GM12878 (cell line): ENCODE measurements at regions not wholly inside any gene's neighbourhood (a gene's known extent, or its start where the extent isn't known, plus 50 kb on each side); places are given as distances from the start of the nearest gene placed in this dataset.

Source experiments
- ATAC-seq: fragments of 200-7000 bp; cut with Tn5 transposase; 3 replicates; pipeline ENCODE4 v1.9.1; 2020; ENCODE audit warnings: mild to moderate bottlenecking, moderate library complexity
- BruUV-seq: library from RNA; stranded (reverse); fragments of 400-500 nt; replicated peaks from 2 replicates; lab custom pipeline; 2021; lab: Mats Ljungman, UMichigan
- CTCF ChIA-PET: fragments of 300-600 bp; sonication (Branson Sonifier 250); formaldehyde crosslinking; extraction: SDS; loops from one replicate; lab custom pipeline; 2021; ENCODE audit warnings: inconsistent platforms; lab: Yijun Ruan, JAX
- POLR2A ChIA-PET: fragments of 350-600 bp; formaldehyde crosslinking; extraction: SDS; loops from one replicate; lab custom pipeline; 2021; ENCODE audit warnings: inconsistent platforms; lab: Charles Lee
- RAD21 ChIA-PET: fragments of 300-600 bp; sonication (Branson Sonifier 250); formaldehyde crosslinking; loops from one replicate; lab custom pipeline; 2023; ENCODE audit warnings: antibody characterized with exemption; ENCODE audit not compliant: unreplicated experiment; lab: Charles Lee
- SMC1A ChIA-PET: fragments of 300-600 bp; sonication (Branson Sonifier 250); formaldehyde crosslinking; loops from one replicate; lab custom pipeline; 2023; ENCODE audit not compliant: unreplicated experiment, uncharacterized antibody; lab: Charles Lee
- DNase-seq: peaks from one replicate; pipeline ENCODE4 v3.0.0-alpha.2; 2011; ENCODE audit warnings: low read depth, low spot score
- FAIRE-seq: peaks from 3 replicates; lab custom pipeline; 2011; peaks lifted over from hg19 to GRCh38; lab: Jason Lieb, UNC
- H2AFZ ChIP-seq: 2 replicates; pipeline ENCODE4 v1.6.0; 2011; ENCODE audit warnings: low read depth, low read length, control low read depth; ENCODE audit not compliant: control insufficient read depth
- H3K27ac ChIP-seq: 2 replicates; pipeline ENCODE4 v1.5.1; 2011; ENCODE audit warnings: control low read depth; ENCODE audit not compliant: control insufficient read depth, insufficient read depth
- H3K27me3 ChIP-seq, 2 experiments: replicated peaks in 1 of 2; 2 replicates each; pipeline versions ENCODE4 v1.6.0 to v1.6.1; 2011; ENCODE audit warnings: low read length in 1 of 2; ENCODE audit not compliant: control insufficient read depth in 2 of 2, insufficient read depth in 2 of 2
- H3K36me3 ChIP-seq, 2 experiments: 2 replicates each; pipeline ENCODE4 v1.5.1; 2011; ENCODE audit warnings: low read length in 1 of 2; ENCODE audit not compliant: control insufficient read depth in 2 of 2, insufficient read depth in 2 of 2
- H3K4me1 ChIP-seq: 2 replicates; pipeline ENCODE4 v1.6.1; 2011; ENCODE audit warnings: mild to moderate bottlenecking, low read length, moderate library complexity, mixed read lengths; ENCODE audit not compliant: control insufficient read depth, insufficient read depth
- H3K4me2 ChIP-seq: 2 replicates; pipeline ENCODE4 v1.6.0; 2011; ENCODE audit warnings: control low read depth; ENCODE audit not compliant: control insufficient read depth, insufficient read depth
- H3K4me3 ChIP-seq: fragments of 200-600 bp; sonication (generic); 2 replicates; pipeline ENCODE4 v1.5.1; 2016
- H3K79me2 ChIP-seq: 2 replicates; pipeline ENCODE4 v1.6.0; 2011; ENCODE audit warnings: low read length; ENCODE audit not compliant: control insufficient read depth, insufficient read depth
- H3K9ac ChIP-seq: 2 replicates; pipeline ENCODE4 v1.8.0; 2011; ENCODE audit warnings: low read length, control low read depth, mixed read lengths; ENCODE audit not compliant: control insufficient read depth, insufficient read depth
- H3K9me3 ChIP-seq: replicated peaks from 3 replicates; pipeline ENCODE4 v1.5.1; 2011; ENCODE audit warnings: mild to moderate bottlenecking, low read length; ENCODE audit not compliant: control insufficient read depth, insufficient read depth
- H4K20me1 ChIP-seq: 2 replicates; pipeline ENCODE4 v1.6.0; 2011; ENCODE audit not compliant: control insufficient read depth, insufficient read depth
- CREB1 ChIP-seq: IDR thresholded peaks from 2 replicates; pipeline ENCODE4 v1.6.1; 2012; ENCODE audit warnings: low read depth, mild to moderate bottlenecking, inconsistent platforms
- CREM ChIP-seq: IDR thresholded peaks from 2 replicates; pipeline ENCODE4 v1.6.1; 2014; ENCODE audit warnings: antibody characterized with exemption, low read depth
- DPF2 ChIP-seq: fragments of 450-650 bp; IDR thresholded peaks from 2 replicates; pipeline ENCODE4 v1.6.1; 2017; ENCODE audit warnings: mild to moderate bottlenecking
- EED ChIP-seq: sonication (generic); IDR thresholded peaks from 2 replicates; pipeline ENCODE4 v1.6.1; 2016; ENCODE audit warnings: antibody characterized with exemption, low read depth
- ETV6 ChIP-seq, 2 experiments: fragments of 450-650 bp in 1 of 2; IDR thresholded peaks in 1 of 2; conservative IDR thresholded peaks in 1 of 2; 2 replicates each; pipeline ENCODE4 v1.6.1; 2014; ENCODE audit warnings: antibody characterized with exemption in 1 of 2, borderline replicate concordance in 1 of 2, low read depth in 1 of 2, mild to moderate bottlenecking in 1 of 2, moderate library complexity in 1 of 2
- FOS ChIP-seq: IDR thresholded peaks from 3 replicates; pipeline ENCODE4 v1.6.1; 2011; ENCODE audit warnings: borderline replicate concordance; ENCODE audit not compliant: insufficient read length; ENCODE audit errors: extremely low read depth
- FOXM1 ChIP-seq: IDR thresholded peaks from 2 replicates; pipeline ENCODE4 v1.6.1; 2012; ENCODE audit warnings: low read depth, mild to moderate bottlenecking, inconsistent platforms, low read length, moderate library complexity
- HDAC6 ChIP-seq: fragments of 200-600 bp; sonication (generic); IDR thresholded peaks from one replicate; pipeline ENCODE4 v1.8.0; 2017; ENCODE audit warnings: antibody characterized with exemption; ENCODE audit not compliant: unreplicated experiment
- IKZF1 ChIP-seq: fragments of 450-650 bp; conservative IDR thresholded peaks from 2 replicates; pipeline ENCODE4 v1.6.1; 2017; ENCODE audit warnings: antibody characterized with exemption, mild to moderate bottlenecking
- IKZF2 ChIP-seq, 2 experiments: fragments of 450-650 bp; IDR thresholded peaks; 2 replicates each; pipeline ENCODE4 v1.6.1; 2017; ENCODE audit warnings: mild to moderate bottlenecking in 2 of 2, moderate library complexity in 2 of 2
- JUNB ChIP-seq: IDR thresholded peaks from 2 replicates; pipeline ENCODE4 v1.6.1; 2016; ENCODE audit warnings: antibody characterized with exemption, mild to moderate bottlenecking
- JUND ChIP-seq: IDR thresholded peaks from 2 replicates; pipeline ENCODE4 v1.6.1; 2012; ENCODE audit warnings: low read depth, mild to moderate bottlenecking, low read length, improper control_type of control experiment, moderate library complexity
- NFIC ChIP-seq: IDR thresholded peaks from 2 replicates; pipeline ENCODE4 v1.6.1; 2012; ENCODE audit warnings: low read depth, mild to moderate bottlenecking, inconsistent platforms, low read length, moderate library complexity
- NFYB ChIP-seq: IDR thresholded peaks from 2 replicates; pipeline ENCODE4 v1.6.1; 2011; ENCODE audit warnings: low read depth, mild to moderate bottlenecking, low read length, improper control_type of control experiment, moderate library complexity; ENCODE audit not compliant: insufficient read depth
- NR2F1 ChIP-seq: fragments of 450-650 bp; conservative IDR thresholded peaks from 2 replicates; pipeline ENCODE4 v1.6.1; 2017; ENCODE audit warnings: mild to moderate bottlenecking
- PAX5 ChIP-seq: IDR thresholded peaks from 2 replicates; pipeline ENCODE4 v1.6.1; 2011; ENCODE audit warnings: low read depth, low read length, borderline replicate concordance
- RCOR1 ChIP-seq: conservative IDR thresholded peaks from 2 replicates; pipeline ENCODE4 v1.6.1; 2012; ENCODE audit warnings: low read depth, low read length, improper control_type of control experiment
- RUNX3 ChIP-seq: IDR thresholded peaks from 2 replicates; pipeline ENCODE4 v1.6.1; 2012; ENCODE audit warnings: low read length, inconsistent platforms
- SRF ChIP-seq, 2 experiments: IDR thresholded peaks; 2 replicates each; pipeline ENCODE4 v1.6.1; 2011; ENCODE audit warnings: low read depth in 2 of 2, low read length in 2 of 2, mild to moderate bottlenecking in 1 of 2, moderate library complexity in 1 of 2
- TCF12 ChIP-seq: IDR thresholded peaks from 2 replicates; pipeline ENCODE4 v1.6.1; 2011; ENCODE audit warnings: low read depth, mild to moderate bottlenecking, low read length
- TCF3 ChIP-seq: IDR thresholded peaks from 2 replicates; pipeline ENCODE4 v1.6.1; 2012; ENCODE audit warnings: low read depth, mild to moderate bottlenecking, low read length, borderline replicate concordance; ENCODE audit not compliant: insufficient read depth
- ZBED1 ChIP-seq: IDR thresholded peaks from 2 replicates; pipeline ENCODE4 v1.6.1; 2016; ENCODE audit warnings: borderline replicate concordance
- ZBTB11 ChIP-seq: fragments of 450-650 bp; formaldehyde crosslinking; IDR thresholded peaks from 2 replicates; pipeline ENCODE4 v1.5.0; 2022; ENCODE audit warnings: mild to moderate bottlenecking, missing genetic modification characterization
- WGBS: methylation state at CpG from one replicate; pipeline ENCODE4 v1.1.6; 2016; ENCODE audit warnings: low lambda C conversion rate; ENCODE audit not compliant: insufficient replicate concordance, insufficient coverage; ENCODE audit errors: missing lambda C conversion rate; 5-methylcytosine and 5-hydroxymethylcytosine counted together
- in situ Hi-C: fragments of 300-500 bp; cut with MboI; formaldehyde crosslinking; loops from 9 replicates; pipeline ENCODE4 v1.14.3; 2018; ENCODE audit warnings: mixed read lengths
- intact Hi-C: fragments of 100-400 bp; cut with micrococcal nuclease; formaldehyde crosslinking; loops from one replicate; pipeline ENCODE4 v1.14.2; 2022; ENCODE audit not compliant: unreplicated experiment

GRCh38 chr1:181397845-181398244 is 85.5 kb upstream of the CACNA1E start (continued):
- no peak for TF ChIP-seq ZBTB11

- FAIRE-seq (peak; percentile 66), DNase-seq (peak; percentile 59), ATAC-seq (peak; percentile 93)
- Histone ChIP-seq H2AFZ (no peak overlapping the region), H3K27me3 (no peaks in the 10 kb centered on the region), H3K27ac (no peak overlapping the region), H3K9ac (no peak overlapping the region), H3K79me2 (no peaks in the 10 kb centered on the region), H4K20me1 (no peaks in the 10 kb centered on the region), H3K4me3 (no peak overlapping the region), H3K4me1 (peaks cover 20% of the 10 kb centered on the region), H3K9me3 (no peaks in the 10 kb centered on the region), H3K4me2 (peak overlapping the region; percentile 17), H3K36me3 (no peaks in the 10 kb centered on the region)
- 6% methylated on average over 4 of the region's 4 CpGs for WGBS
- no TSS peak for BruUV-seq
- ChIA-PET CTCF (interaction anchor here (0.6 to 4.1 kb wide), 12 partner anchors 9 to 242 kb away, joined by 3 to 14 read pairs (median 4); no protein-coding TSS in a partner anchor), POLR2A (interaction anchor here (0.9 kb wide), 1 partner anchor 10 kb away, joined by 3 read pairs; no protein-coding TSS in a partner anchor), RAD21 (interaction anchor here (1.2 to 2.4 kb wide), 4 partner anchors 27 to 538 kb away, joined by 4 to 11 read pairs (median 10); no protein-coding TSS in a partner anchor), SMC1A (interaction anchor here (0.9 to 3.0 kb wide), 14 partner anchors 10 to 862 kb away, joined by 3 to 15 read pairs (median 5); no protein-coding TSS in a partner anchor)
- in situ Hi-C loops, result no loop called here
- intact Hi-C loops, result no loop called here
- peak; percentile 78 for TF ChIP-seq RUNX3
- TF ChIP-seq JUNB, result peak; percentile 91
- TF ChIP-seq NFIC, result peak; percentile 83
- TF ChIP-seq NFYB, result no peak
- peak; percentile 34; the same call in 1 of the 2 replicates for TF ChIP-seq ZBED1
- TF ChIP-seq EED, result peak; percentile 89
- peak; percentile 82 for TF ChIP-seq DPF2
- no peak for TF ChIP-seq HDAC6
- TF ChIP-seq JUND, result no peak
- peak; percentile 89 for TF ChIP-seq CREM
- TF ChIP-seq IKZF1, result peak; percentile 60; the same call in 1 of the 2 replicates
- TF ChIP-seq RCOR1, result no peak
- peak; percentile 54; the same call in 1 of the 2 replicates for TF ChIP-seq CREB1
- no peak for TF ChIP-seq FOS
- peak; percentile 57; the same call in 1 of the 2 replicates for TF ChIP-seq FOXM1
- peak; percentile 95 for TF ChIP-seq TCF12
- peak; percentile 61; the same call in 1 of the 2 replicates for TF ChIP-seq PAX5
- peak; percentile 16 to 26; a peak in 1 of 4 replicates for TF ChIP-seq IKZF2 (IDR thresholded peaks at IDR 0.05)
- peak in 1 of 2 experiments; percentile 86; a peak in 2 of 4 replicates for TF ChIP-seq ETV6 (conservative IDR thresholded peaks at IDR 0.05 in 1 of 2, IDR thresholded peaks at IDR 0.05 in 1 of 2; ENCODE audit: borderline replicate concordance in 1 of 2, low read depth in 1 of 2)
- TF ChIP-seq NR2F1, result peak; percentile 58
- TF ChIP-seq TCF3, result peak; percentile 97
- TF ChIP-seq SRF (IDR thresholded peaks at IDR 0.05; ENCODE audit: low read depth in 2 of 2, low read length in 2 of 2), result 0 out of 4 replicates have a peak, but pooled peaks of 1 of the 2 experiments have one; percentile 12
Observed at GRCh38 chr1:181398544-181398943, 84.8 kb upstream of the CACNA1E start.
